ENCODE measurements at regions not wholly inside any gene's neighbourhood (a gene's known extent, or its start where the extent isn't known, plus 50 kb on each side); places are given as distances from the start of the nearest gene placed in this dataset.
"Not testable (repeated sequence)": the region's sequence is repeated elsewhere in the genome, so short reads cannot be mapped to it uniquely, and the experiment has no call there.

- ATAC-seq (no peak), DNase-seq (no peak)
- Mint-ChIP-seq H3K4me3 (no peak overlapping the region), H3K4me1 (no peaks in the 10 kb centered on the region), H3K27me3 (ENCODE audit: low read depth in 2 of 2) (no peaks in the 10 kb centered on the region), H3K9me3 (peaks cover 0 to 4% of the 10 kb centered on the region in 2 donors), H3K36me3 (no peaks in the 10 kb centered on the region), H3K27ac (no peak overlapping the region)
- Histone ChIP-seq H3K36me3 (ENCODE audit: control insufficient read depth, insufficient read depth, low read length) (no peaks in the 10 kb centered on the region), H3K4me1 (ENCODE audit: control insufficient read depth, insufficient read depth, low read length) (no peaks in the 10 kb centered on the region), H3K4me3 (ENCODE audit: low read length) (no peak overlapping the region), H3K27ac (ENCODE audit: low read length) (no peak overlapping the region), H3K9me3 (ENCODE audit: control insufficient read depth, insufficient read depth, low read length) (no peaks in the 10 kb centered on the region), H3K27me3 (ENCODE audit: control insufficient read depth, insufficient read depth, low read length) (no peaks in the 10 kb centered on the region)
- TF ChIP-seq CTCF (IDR thresholded peaks at IDR 0.05), result no peak
- 72% methylated on average over 2 of the region's 2 CpGs for WGBS (ENCODE audit: insufficient coverage)
- intact Hi-C loops (cut with micrococcal nuclease), result no loop called here
Measured at GRCh38 chr11:87809256-87809655, 366.0 kb downstream of the RAB38 start.

GRCh38 chr11:87804176-87804575 lies 371.1 kb downstream of the RAB38 start:
- ATAC-seq, result no peak
- Histone ChIP-seq H3K4me3 (ENCODE audit: low read length) (no peak overlapping the region), H3K4me1 (ENCODE audit: control insufficient read depth, insufficient read depth, low read length) (no peaks in the 10 kb centered on the region), H3K9me3 (ENCODE audit: control insufficient read depth, insufficient read depth, low read length) (peaks cover 3% of the 10 kb centered on the region), H3K27ac (ENCODE audit: low read length) (no peak overlapping the region), H3K36me3 (ENCODE audit: control insufficient read depth, insufficient read depth, low read length) (no peaks in the 10 kb centered on the region), H3K27me3 (ENCODE audit: control insufficient read depth, insufficient read depth, low read length) (no peaks in the 10 kb centered on the region)
- intact Hi-C loops (cut with micrococcal nuclease), result no loop called here
- H3K4me1 Mint-ChIP-seq, result no peaks in the 10 kb centered on the region
- no peak overlapping the region for H3K27ac Mint-ChIP-seq
- H3K4me3 Mint-ChIP-seq, result no peak overlapping the region
- no peaks in the 10 kb centered on the region for H3K36me3 Mint-ChIP-seq
- no peaks in the 10 kb centered on the region for H3K27me3 Mint-ChIP-seq (ENCODE audit: low read depth in 2 of 2)
- no peak for DNase-seq
- TF ChIP-seq CTCF (IDR thresholded peaks at IDR 0.05), result no peak
- peaks cover 2 to 3% of the 10 kb centered on the region in 2 donors for H3K9me3 Mint-ChIP-seq

- no peak for TF ChIP-seq CTCF (IDR thresholded peaks at IDR 0.05)
- H3K4me3 ChIP-seq (ENCODE audit: low read length), result no peak overlapping the region
- H3K9me3 ChIP-seq (ENCODE audit: control insufficient read depth, insufficient read depth, low read length), result peaks cover 3% of the 10 kb centered on the region
- Mint-ChIP-seq H3K9me3 (peaks cover 2 to 3% of the 10 kb centered on the region in 2 donors), H3K27ac (no peak overlapping the region), H3K4me3 (no peak overlapping the region), H3K27me3 (ENCODE audit: low read depth in 2 of 2) (no peaks in the 10 kb centered on the region), H3K36me3 (no peaks in the 10 kb centered on the region), H3K4me1 (no peaks in the 10 kb centered on the region)
- no peak overlapping the region for H3K27ac ChIP-seq (ENCODE audit: low read length)
- intact Hi-C loops (cut with micrococcal nuclease), result no loop called here
- no peaks in the 10 kb centered on the region for H3K4me1 ChIP-seq (ENCODE audit: control insufficient read depth, insufficient read depth, low read length)
- H3K36me3 ChIP-seq (ENCODE audit: control insufficient read depth, insufficient read depth, low read length), result no peaks in the 10 kb centered on the region
- DNase-seq (no peak), ATAC-seq (no peak)
- H3K27me3 ChIP-seq (ENCODE audit: control insufficient read depth, insufficient read depth, low read length), result no peaks in the 10 kb centered on the region
- WGBS (ENCODE audit: insufficient coverage), result 83% methylated on average over 3 of the region's 3 CpGs
Measured at GRCh38 chr11:87803748-87804147, 371.5 kb downstream of the RAB38 start.

GRCh38 chr11:87784862-87785261 lies 390.4 kb downstream of the RAB38 start:
- H3K4me3 ChIP-seq (ENCODE audit: low read length); intact Hi-C loops (cut with micrococcal nuclease); H3K27me3 Mint-ChIP-seq (ENCODE audit: low read depth in 2 of 2); H3K4me3 Mint-ChIP-seq; H3K27me3 ChIP-seq (ENCODE audit: control insufficient read depth, insufficient read depth, low read length); H3K27ac Mint-ChIP-seq; ATAC-seq; DNase-seq; H3K36me3 ChIP-seq (ENCODE audit: control insufficient read depth, insufficient read depth, low read length); H3K9me3 ChIP-seq (ENCODE audit: control insufficient read depth, insufficient read depth, low read length); H3K36me3 Mint-ChIP-seq; H3K4me1 ChIP-seq (ENCODE audit: control insufficient read depth, insufficient read depth, low read length); H3K4me1 Mint-ChIP-seq; H3K27ac ChIP-seq (ENCODE audit: low read length): not testable (repeated sequence)
- WGBS (ENCODE audit: insufficient coverage), result 94% methylated on average over 6 of the region's 7 CpGs
- H3K9me3 Mint-ChIP-seq, result peaks cover 19 to 20% of the 10 kb centered on the region in 2 donors

Measured in natural killer cell (primary cell).